ENCODE measurements at regions not wholly inside any gene's neighbourhood (a gene's known extent, or its start where the extent isn't known, plus 50 kb on each side); places are given as distances from the start of the nearest gene placed in this dataset.
A peak's percentile ranks its signal among the peaks of the same experiment; 100 is the strongest.

DNA sequence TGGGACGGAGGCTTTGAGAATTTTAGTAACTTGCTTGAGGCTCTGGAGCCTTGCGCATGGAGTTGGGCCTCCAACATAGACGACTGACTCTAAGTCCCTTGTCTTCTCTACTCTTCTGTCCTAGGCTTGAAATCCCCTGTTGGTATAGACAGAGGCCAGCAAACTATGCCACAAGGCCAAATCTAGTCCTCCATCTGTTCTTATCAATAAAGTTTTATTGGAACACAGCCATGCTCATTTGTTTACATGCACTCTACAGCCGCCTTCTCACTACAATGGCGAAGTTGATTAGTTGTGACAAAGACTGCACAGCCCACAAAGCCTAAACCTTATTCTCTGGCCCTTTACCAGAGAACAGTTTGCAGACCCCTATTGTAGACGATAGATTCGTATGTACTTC lies 174.1 kb upstream of the ZFP64 start:
- intact Hi-C loops (cut with micrococcal nuclease): no loop called here
- no peak overlapping the region for H3K27ac Mint-ChIP-seq
- H3K4me3 ChIP-seq (ENCODE audit: low read length in 2 of 2): no peak overlapping the region
- peaks cover 2 to 5% of the 10 kb centered on the region in 2 donors for H3K27me3 Mint-ChIP-seq
- no peaks in the 10 kb centered on the region for H3K4me1 ChIP-seq (ENCODE audit: insufficient read depth, low read length)
- peaks cover 0 to 2% (median 0%) of the 10 kb centered on the region in 8 donors for H3K9me3 Mint-ChIP-seq
- no peaks in the 10 kb centered on the region for H3K27me3 ChIP-seq (ENCODE audit: insufficient read depth, low read length)
- H3K4me3 Mint-ChIP-seq: no peak overlapping the region
- no peaks in the 10 kb centered on the region for H3K9me3 ChIP-seq (ENCODE audit: control insufficient read depth in 1 of 2, low read length in 2 of 2)
- no peak overlapping the region for H3K27ac ChIP-seq (ENCODE audit: low read depth, low read length)
- CTCF ChIA-PET (ENCODE audit: partially characterized antibody): no interaction called here
- DNase-seq: no peak
- no peaks in the 10 kb centered on the region for H3K36me3 ChIP-seq (ENCODE audit: insufficient read depth, low read length)
- peaks cover 0 to 2% (median 0%) of the 10 kb centered on the region in 4 donors for H3K4me1 Mint-ChIP-seq
- POLR2A ChIA-PET (ENCODE audit: partially characterized antibody): no interaction called here
- H3K36me3 Mint-ChIP-seq: no peaks in the 10 kb centered on the region

DNA sequence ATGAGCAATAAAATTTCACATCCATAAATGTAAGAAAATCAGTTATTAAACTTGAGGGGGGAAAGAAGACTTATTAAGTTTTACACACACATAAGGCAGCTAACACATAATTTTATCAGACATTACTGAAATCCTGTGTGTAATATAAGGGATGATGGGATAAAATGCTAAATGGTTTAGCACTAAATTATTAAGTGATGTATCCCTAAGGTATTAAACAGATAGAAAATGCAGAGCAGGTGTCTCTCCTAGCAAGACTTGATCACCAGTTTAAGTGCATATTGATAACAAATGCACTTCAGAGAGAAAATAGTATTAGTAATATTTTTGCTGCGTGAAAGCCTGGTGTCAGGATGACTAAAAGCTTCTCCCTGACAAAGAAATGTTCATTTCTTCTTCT lies 172.8 kb upstream of the ZFP64 start:
- no peaks in the 10 kb centered on the region for H3K36me3 Mint-ChIP-seq
- Histone ChIP-seq H3K27ac (ENCODE audit: low read depth, low read length) (no peak overlapping the region), H3K4me3 (ENCODE audit: low read length in 2 of 2) (no peak overlapping the region), H3K27me3 (ENCODE audit: insufficient read depth, low read length) (no peaks in the 10 kb centered on the region), H3K36me3 (ENCODE audit: insufficient read depth, low read length) (no peaks in the 10 kb centered on the region), H3K9me3 (ENCODE audit: control insufficient read depth in 1 of 2, low read length in 2 of 2) (no peaks in the 10 kb centered on the region), H3K4me1 (ENCODE audit: insufficient read depth, low read length) (no peaks in the 10 kb centered on the region)
- intact Hi-C loops (cut with micrococcal nuclease): no loop called here
- H3K27ac Mint-ChIP-seq: no peak overlapping the region
- H3K9me3 Mint-ChIP-seq: peaks cover 0 to 2% (median 0%) of the 10 kb centered on the region in 8 donors
- ChIA-PET POLR2A (ENCODE audit: partially characterized antibody) (no interaction called here), CTCF (ENCODE audit: partially characterized antibody) (no interaction called here)
- H3K27me3 Mint-ChIP-seq: peaks cover 3 to 10% of the 10 kb centered on the region in 2 donors
- H3K4me1 Mint-ChIP-seq: peaks cover 0 to 2% (median 0%) of the 10 kb centered on the region in 4 donors
- no peak overlapping the region for H3K4me3 Mint-ChIP-seq
- DNase-seq: no peak

DNA sequence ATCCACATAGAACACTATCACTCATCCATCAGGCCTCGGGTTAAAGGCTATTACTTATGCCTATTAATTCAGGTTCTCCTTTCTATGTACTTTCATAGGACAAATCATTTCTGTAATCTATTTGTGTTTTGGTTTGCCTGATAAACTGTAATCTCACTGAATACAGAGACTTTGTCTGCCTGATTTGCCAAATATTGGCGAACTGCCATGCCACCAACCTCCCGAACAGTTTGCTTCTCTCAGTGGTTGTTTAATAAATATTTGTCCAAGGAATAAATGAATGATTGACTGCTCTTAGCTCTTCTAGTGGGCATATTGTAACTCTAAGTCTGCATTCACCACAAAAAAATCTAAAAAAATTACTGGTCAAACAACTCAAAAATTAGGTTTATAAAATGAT lies 170.1 kb upstream of the ZFP64 start:
- DNase-seq: no peak
- Mint-ChIP-seq H3K4me3 (no peak overlapping the region), H3K36me3 (peaks cover 0 to 2% of the 10 kb centered on the region in 2 donors)

DNA sequence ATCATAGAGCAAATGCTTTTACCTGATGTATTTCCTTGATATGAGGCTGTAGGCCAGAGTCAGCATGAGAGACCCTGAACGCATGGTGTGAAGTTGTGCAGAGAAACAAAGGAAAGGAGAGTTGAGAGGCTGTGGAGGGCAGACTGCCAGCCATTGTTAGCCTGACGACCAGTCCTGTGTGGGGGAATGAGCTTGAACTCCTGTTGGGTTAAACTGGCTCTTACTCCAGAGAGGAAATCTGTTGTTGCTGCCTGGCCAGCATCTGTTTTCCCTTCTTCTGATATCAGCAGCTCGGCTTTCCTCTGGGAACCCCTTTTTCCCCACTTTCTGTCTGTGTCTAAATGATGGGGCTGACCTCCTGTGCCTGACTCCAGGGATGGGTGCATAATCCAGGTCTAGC lies 158.2 kb upstream of the ZFP64 start:
- Mint-ChIP-seq H3K9me3 (peaks cover 0 to 13% (median 0%) of the 10 kb centered on the region in 8 donors), H3K27me3 (no peaks in the 10 kb centered on the region), H3K27ac (peak overlapping the region in 1 of 7 donors; percentile 62), H3K36me3 (no peaks in the 10 kb centered on the region), H3K4me1 (peaks cover 0 to 1% (median under 1%) of the 10 kb centered on the region in 4 donors), H3K4me3 (no peak overlapping the region)
- intact Hi-C loops (cut with micrococcal nuclease): no loop called here
- ChIA-PET CTCF (ENCODE audit: partially characterized antibody) (no interaction called here), POLR2A (ENCODE audit: partially characterized antibody) (no interaction called here)
- H3K4me3 ChIP-seq (ENCODE audit: low read length in 2 of 2): no peak overlapping the region
- H3K4me1 ChIP-seq (ENCODE audit: insufficient read depth, low read length): no peaks in the 10 kb centered on the region
- DNase-seq: no peak
- no peaks in the 10 kb centered on the region for H3K9me3 ChIP-seq (ENCODE audit: control insufficient read depth in 1 of 2, low read length in 2 of 2)
- no peaks in the 10 kb centered on the region for H3K27me3 ChIP-seq (ENCODE audit: insufficient read depth, low read length)
- no peak overlapping the region for H3K27ac ChIP-seq (ENCODE audit: low read depth, low read length)
- no peaks in the 10 kb centered on the region for H3K36me3 ChIP-seq (ENCODE audit: insufficient read depth, low read length)

More for the DNA sequence above, 170.1 kb upstream of the ZFP64 start:
- no peaks in the 10 kb centered on the region for H3K4me1 ChIP-seq (ENCODE audit: insufficient read depth, low read length)
- Mint-ChIP-seq H3K4me1 (peaks cover 0 to 2% (median 0%) of the 10 kb centered on the region in 4 donors), H3K27me3 (peaks cover 1 to 11% of the 10 kb centered on the region in 2 donors), H3K9me3 (peaks cover 0 to 7% (median 1%) of the 10 kb centered on the region in 8 donors), H3K27ac (peak overlapping the region in 1 of 7 donors; percentile 24)
- no peak overlapping the region for H3K4me3 ChIP-seq (ENCODE audit: low read length in 2 of 2)
- CTCF ChIA-PET (ENCODE audit: partially characterized antibody): interaction anchor here (0.7 kb wide), 1 partner anchor 140 kb away, joined by 3 read pairs; no protein-coding TSS in a partner anchor
- no peaks in the 10 kb centered on the region for H3K27me3 ChIP-seq (ENCODE audit: insufficient read depth, low read length)
- H3K36me3 ChIP-seq (ENCODE audit: insufficient read depth, low read length): no peaks in the 10 kb centered on the region
- intact Hi-C loops (cut with micrococcal nuclease): no loop called here
- H3K9me3 ChIP-seq (ENCODE audit: control insufficient read depth in 1 of 2, low read length in 2 of 2): no peaks in the 10 kb centered on the region
- no peak overlapping the region for H3K27ac ChIP-seq (ENCODE audit: low read depth, low read length)
- POLR2A ChIA-PET (ENCODE audit: partially characterized antibody): no interaction called here

DNA sequence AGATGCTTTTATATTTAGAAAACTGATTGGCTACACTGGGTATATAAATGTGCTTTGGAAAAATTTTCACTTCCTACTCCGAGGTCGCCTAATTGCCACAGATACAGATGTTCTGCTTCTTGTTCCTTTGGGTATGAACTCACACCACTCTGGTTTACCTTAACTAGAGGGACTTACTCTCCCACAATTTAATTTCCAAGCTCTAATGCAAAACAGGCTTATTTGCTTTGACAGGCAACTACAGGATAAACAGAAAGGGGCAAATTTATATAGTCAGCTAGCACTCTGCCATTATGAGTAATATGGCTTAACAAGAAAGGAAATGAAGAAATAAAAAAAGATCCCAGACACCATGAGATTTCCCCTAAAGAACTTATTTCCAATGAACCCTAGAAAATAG lies 156.9 kb upstream of the ZFP64 start:
- Mint-ChIP-seq H3K36me3 (no peaks in the 10 kb centered on the region), H3K4me3 (no peak overlapping the region), H3K27me3 (peaks cover 0 to 2% of the 10 kb centered on the region in 2 donors), H3K27ac (no peak overlapping the region), H3K4me1 (peaks cover 0 to 5% (median under 1%) of the 10 kb centered on the region in 4 donors), H3K9me3 (peaks cover 0 to 4% (median 0%) of the 10 kb centered on the region in 8 donors)
- Histone ChIP-seq H3K9me3 (ENCODE audit: control insufficient read depth in 1 of 2, low read length in 2 of 2) (no peaks in the 10 kb centered on the region), H3K27ac (ENCODE audit: low read depth, low read length) (no peak overlapping the region), H3K4me1 (ENCODE audit: insufficient read depth, low read length) (no peaks in the 10 kb centered on the region), H3K27me3 (ENCODE audit: insufficient read depth, low read length) (no peaks in the 10 kb centered on the region), H3K4me3 (ENCODE audit: low read length in 2 of 2) (no peak overlapping the region), H3K36me3 (ENCODE audit: insufficient read depth, low read length) (no peaks in the 10 kb centered on the region)
- ChIA-PET CTCF (ENCODE audit: partially characterized antibody) (no interaction called here), POLR2A (ENCODE audit: partially characterized antibody) (no interaction called here)
- DNase-seq: no peak
- intact Hi-C loops (cut with micrococcal nuclease): no loop called here

DNA sequence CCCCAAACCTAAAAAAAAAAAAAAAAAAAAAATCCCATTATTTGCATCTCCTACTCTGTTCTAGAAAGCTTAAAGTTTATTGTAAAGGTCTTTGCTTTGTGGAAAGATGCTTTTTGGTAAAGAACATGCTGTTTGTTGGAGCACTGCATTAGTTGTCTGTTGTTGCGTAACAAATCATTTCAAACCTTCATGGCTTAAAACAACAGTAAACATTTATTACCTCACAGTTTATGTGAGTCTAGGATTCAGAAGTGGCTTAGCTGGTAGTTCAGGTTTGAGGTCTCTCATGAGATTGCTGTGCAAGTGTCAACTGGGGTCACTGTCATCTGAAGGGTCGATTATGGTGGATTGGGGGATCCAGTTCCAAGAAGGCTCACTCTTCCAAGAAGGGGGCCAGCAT lies 155.2 kb upstream of the ZFP64 start:
- Mint-ChIP-seq H3K36me3 (no peaks in the 10 kb centered on the region), H3K4me1 (peaks cover 0 to 5% (median under 1%) of the 10 kb centered on the region in 4 donors), H3K27ac (no peak overlapping the region), H3K27me3 (peaks cover 0 to 2% of the 10 kb centered on the region in 2 donors), H3K4me3 (no peak overlapping the region), H3K9me3 (no peaks in the 10 kb centered on the region)
- Histone ChIP-seq H3K4me1 (ENCODE audit: insufficient read depth, low read length) (no peaks in the 10 kb centered on the region), H3K9me3 (ENCODE audit: control insufficient read depth in 1 of 2, low read length in 2 of 2) (no peaks in the 10 kb centered on the region), H3K27me3 (ENCODE audit: insufficient read depth, low read length) (no peaks in the 10 kb centered on the region), H3K36me3 (ENCODE audit: insufficient read depth, low read length) (no peaks in the 10 kb centered on the region), H3K4me3 (ENCODE audit: low read length in 2 of 2) (no peak overlapping the region), H3K27ac (ENCODE audit: low read depth, low read length) (no peak overlapping the region)
- ChIA-PET POLR2A (ENCODE audit: partially characterized antibody) (no interaction called here), CTCF (ENCODE audit: partially characterized antibody) (interaction anchor here (0.6 to 1.3 kb wide), 3 partner anchors 32 to 1572 kb away, joined by 3 to 4 read pairs (median 3); no protein-coding TSS in a partner anchor)
- intact Hi-C loops (cut with micrococcal nuclease): loop anchor here (1.0 kb wide), 1 partner anchor 871 kb away; no protein-coding TSS in a partner anchor
- DNase-seq: no peak

DNA sequence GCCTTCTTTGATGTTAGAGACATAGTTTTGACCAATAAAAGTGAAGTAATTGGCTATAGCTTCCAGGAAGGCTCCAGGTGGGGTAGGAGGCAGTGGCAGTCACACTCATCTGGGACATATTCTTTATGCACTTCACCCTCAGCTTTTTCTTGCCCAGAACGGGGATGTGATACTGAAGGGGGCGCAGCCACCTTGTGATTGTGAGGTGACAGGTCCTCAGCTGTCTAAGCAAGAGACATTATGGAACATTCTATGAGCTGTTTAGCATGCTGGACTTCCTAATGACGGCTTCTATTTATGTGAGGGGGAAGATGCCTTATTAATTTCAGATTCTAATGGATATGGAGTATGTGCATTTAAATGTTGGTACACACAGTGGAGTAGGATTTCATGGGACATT lies 151.3 kb upstream of the ZFP64 start:
- POLR2A ChIA-PET (ENCODE audit: partially characterized antibody): no interaction called here
- no peaks in the 10 kb centered on the region for H3K9me3 Mint-ChIP-seq
- H3K4me3 Mint-ChIP-seq: no peak overlapping the region
- H3K4me1 Mint-ChIP-seq: peaks cover 0 to 7% (median 0%) of the 10 kb centered on the region in 4 donors
- peak in 1 of 5 donors; percentile 4 for DNase-seq
- no peak overlapping the region for H3K27ac Mint-ChIP-seq
- H3K36me3 Mint-ChIP-seq: no peaks in the 10 kb centered on the region
- H3K4me3 ChIP-seq (ENCODE audit: low read length in 2 of 2): no peak overlapping the region
- H3K9me3 ChIP-seq (ENCODE audit: control insufficient read depth in 1 of 2, low read length in 2 of 2): no peaks in the 10 kb centered on the region
- H3K4me1 ChIP-seq (ENCODE audit: insufficient read depth, low read length): no peaks in the 10 kb centered on the region
- H3K27me3 Mint-ChIP-seq: peaks cover 0 to 2% of the 10 kb centered on the region in 2 donors
- H3K36me3 ChIP-seq (ENCODE audit: insufficient read depth, low read length): no peaks in the 10 kb centered on the region
- H3K27me3 ChIP-seq (ENCODE audit: insufficient read depth, low read length): no peaks in the 10 kb centered on the region
- intact Hi-C loops (cut with micrococcal nuclease): no loop called here
- no peak overlapping the region for H3K27ac ChIP-seq (ENCODE audit: low read depth, low read length)
- CTCF ChIA-PET (ENCODE audit: partially characterized antibody): interaction anchor here (0.8 to 1.5 kb wide), 3 partner anchors 8 to 877 kb away, joined by 3 to 6 read pairs (median 3); no protein-coding TSS in a partner anchor
